AG04449 (cell line): ENCODE measurements at regions not wholly inside any gene's neighbourhood (a gene's known extent, or its start where the extent isn't known, plus 50 kb on each side); places are given as distances from the start of the nearest gene placed in this dataset.

Source experiments
- CTCF ChIA-PET: fragments of 350-600 bp; formaldehyde crosslinking; extraction: SDS; loops from one replicate; lab custom pipeline; 2021; ENCODE audit warnings: antibody characterized with exemption; lab: Yijun Ruan, JAX
- POLR2A ChIA-PET: fragments of 400-600, 350-600 bp; formaldehyde crosslinking; extraction: SDS; loops from one replicate; lab custom pipeline; 2020; ENCODE audit warnings: antibody characterized with exemption, inconsistent platforms; lab: Yijun Ruan, JAX
- DNase-seq: peaks from one replicate; pipeline ENCODE4 v3.0.0-alpha.2; 2010; ENCODE audit warnings: low read depth, low spot score
- H3K4me3 ChIP-seq: 2 replicates; pipeline ENCODE4 v1.5.1; 2011; ENCODE audit warnings: low read depth, mild to moderate bottlenecking, control low read depth, low read length
- CTCF ChIP-seq: IDR thresholded peaks from one replicate; pipeline ENCODE4 v1.5.1; 2011; ENCODE audit warnings: mild to moderate bottlenecking, moderate library complexity, low read length, control low read depth, inconsistent platforms; ENCODE audit not compliant: insufficient read depth; ENCODE audit errors: missing control alignments

- CTCF ChIA-PET = no interaction called here
- POLR2A ChIA-PET = no interaction called here
These were observed 167.9 kb downstream of the AXIN2 start for GRCh38 chr17:65393514-65393913.

GRCh38 chr17:65389949-65390348 lies 171.5 kb downstream of the AXIN2 start:
- TF ChIP-seq CTCF = no peak
- ChIA-PET CTCF (no interaction called here), POLR2A (no interaction called here)
- peak; percentile 23 for DNase-seq
- H3K4me3 ChIP-seq = no peak overlapping the region

More at GRCh38 chr17:65393514-65393913, 167.9 kb downstream of the AXIN2 start:
- no peak for TF ChIP-seq CTCF
- no peak overlapping the region for H3K4me3 ChIP-seq
- no peak for DNase-seq

- CTCF ChIA-PET = no interaction called here
- H3K4me3 ChIP-seq = no peak overlapping the region
- peak; percentile 12 for DNase-seq
- POLR2A ChIA-PET = no interaction called here
- no peak for TF ChIP-seq CTCF
These were observed 172.0 kb downstream of the AXIN2 start for GRCh38 chr17:65389426-65389825.

- POLR2A ChIA-PET = no interaction called here
These were observed 172.5 kb downstream of the AXIN2 start for GRCh38 chr17:65388911-65389310.

GRCh38 chr17:65387322-65387721 lies 174.1 kb downstream of the AXIN2 start:
- no peak for DNase-seq
- ChIA-PET POLR2A (no interaction called here), CTCF (no interaction called here)
- no peak for TF ChIP-seq CTCF
- H3K4me3 ChIP-seq = no peak overlapping the region

More at GRCh38 chr17:65388911-65389310, 172.5 kb downstream of the AXIN2 start:
- no peak for DNase-seq
- CTCF ChIA-PET = no interaction called here
- no peak for TF ChIP-seq CTCF
- H3K4me3 ChIP-seq = no peak overlapping the region

- H3K4me3 ChIP-seq = no peak overlapping the region
- DNase-seq = no peak
- TF ChIP-seq CTCF = no peak
- POLR2A ChIA-PET = no interaction called here
- CTCF ChIA-PET = no interaction called here
These were observed 175.7 kb downstream of the AXIN2 start for GRCh38 chr17:65385726-65386125.
